ENCODE measurements at regions not wholly inside any gene's neighbourhood (a gene's known extent, or its start where the extent isn't known, plus 50 kb on each side); places are given as distances from the start of the nearest gene placed in this dataset.

- TF ChIP-seq REST (IDR thresholded peaks at IDR 0.05; ENCODE audit: unreplicated experiment) (no peak), POLR2AphosphoS5 (IDR thresholded peaks at IDR 0.05; ENCODE audit: low read depth) (no peak), EZH2 (IDR thresholded peaks at IDR 0.05; ENCODE audit: low read depth, unreplicated experiment) (no peak)
Observed at GRCh38 chr16:13545271-13545670, 374.7 kb upstream of the ERCC4 start (continued).

- Mint-ChIP-seq H3K27ac (no peak overlapping the region; the same call in 1 of the 2 replicates), H3K36me3 (ENCODE audit: low read depth) (no peaks in the 10 kb centered on the region), H3K4me1 (peaks cover 10% of the 10 kb centered on the region), H3K4me3 (no peak overlapping the region), H3K27me3 (ENCODE audit: insufficient read depth, low read depth, poor library complexity) (no peaks in the 10 kb centered on the region), H3K9me3 (no peaks in the 10 kb centered on the region)
- no peaks in the 10 kb centered on the region for H4K20me1 ChIP-seq (replicated peaks; ENCODE audit: insufficient read depth)
- TF ChIP-seq CREB1 (CRISPR knock-in tag; IDR thresholded peaks at IDR 0.05; ENCODE audit: low read depth) (no peak), EZH2 (IDR thresholded peaks at IDR 0.05; ENCODE audit: low read depth, unreplicated experiment) (no peak), STAT1 (IDR thresholded peaks at IDR 0.05; ENCODE audit: unreplicated experiment) (no peak), POLR2AphosphoS5 (IDR thresholded peaks at IDR 0.05; ENCODE audit: low read depth) (no peak), ZNF462 (CRISPR knock-in tag; IDR thresholded peaks at IDR 0.05) (no peak), CTCF (conservative IDR thresholded peaks at IDR 0.05; ENCODE audit: low read depth in 2 of 2) (no peak), ZNF114 (CRISPR knock-in tag; IDR thresholded peaks at IDR 0.05) (no peak), EZH2phosphoT487 (IDR thresholded peaks at IDR 0.05; ENCODE audit: unreplicated experiment) (no peak)
- TF ChIP-seq, protein P1, sequence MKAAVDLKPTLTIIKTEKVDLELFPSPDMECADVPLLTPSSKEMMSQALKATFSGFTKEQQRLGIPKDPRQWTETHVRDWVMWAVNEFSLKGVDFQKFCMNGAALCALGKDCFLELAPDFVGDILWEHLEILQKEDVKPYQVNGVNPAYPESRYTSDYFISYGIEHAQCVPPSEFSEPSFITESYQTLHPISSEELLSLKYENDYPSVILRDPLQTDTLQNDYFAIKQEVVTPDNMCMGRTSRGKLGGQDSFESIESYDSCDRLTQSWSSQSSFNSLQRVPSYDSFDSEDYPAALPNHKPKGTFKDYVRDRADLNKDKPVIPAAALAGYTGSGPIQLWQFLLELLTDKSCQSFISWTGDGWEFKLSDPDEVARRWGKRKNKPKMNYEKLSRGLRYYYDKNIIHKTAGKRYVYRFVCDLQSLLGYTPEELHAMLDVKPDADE (IDR thresholded peaks at IDR 0.05), result no peak
- H3K27ac ChIP-seq (ENCODE audit: low read depth), result no peak overlapping the region
- no peaks in the 10 kb centered on the region for H3K27me3 ChIP-seq (ENCODE audit: insufficient read depth)
- no peak overlapping the region for H3K4me2 ChIP-seq
- H3K36me3 ChIP-seq (ENCODE audit: insufficient read depth), result no peaks in the 10 kb centered on the region
- no peak overlapping the region for H2AFZ ChIP-seq
- peaks cover 5% of the 10 kb centered on the region; the same call in 1 of the 2 replicates for H3K9me2 ChIP-seq (ENCODE audit: insufficient read depth)
- ATAC-seq (no peak), DNase-seq (ENCODE audit: low spot score) (no peak)
- no peak overlapping the region for H3K4me3 ChIP-seq
- H3K79me2 ChIP-seq (replicated peaks; ENCODE audit: insufficient read depth), result no peaks in the 10 kb centered on the region
- no peaks in the 10 kb centered on the region for H3F3A ChIP-seq (replicated peaks; ENCODE audit: low read depth)
- peaks cover 12% of the 10 kb centered on the region for H3K4me1 ChIP-seq (ENCODE audit: insufficient read depth)
Observed at GRCh38 chr16:13550254-13550653, 369.7 kb upstream of the ERCC4 start.
